NCI-H82 treated with DMSO at 0.1 percent for 48 hours (cell line): ENCODE measurements at regions not wholly inside any gene's neighbourhood (a gene's known extent, or its start where the extent isn't known, plus 50 kb on each side); places are given as distances from the start of the nearest gene placed in this dataset.

Experiments
- DNase-seq: peaks from one replicate; lab custom pipeline; 2025; ENCODE audit not compliant: unreplicated experiment; lab: John Stamatoyannopoulos, UW

- DNase-seq: no peak
Observed at GRCh38 chr4:41452484-41453225, 85.3 kb upstream of the LIMCH1 start.

- DNase-seq: no peak
Observed at GRCh38 chr4:41454423-41454822, 83.5 kb upstream of the LIMCH1 start.

- no peak for DNase-seq
Observed at GRCh38 chr4:41455206-41455605, 82.8 kb upstream of the LIMCH1 start.

- DNase-seq: no peak
Observed at GRCh38 chr4:41456559-41457101, 81.3 kb upstream of the LIMCH1 start.

- no peak for DNase-seq
Observed at GRCh38 chr4:41458689-41459088, 79.3 kb upstream of the LIMCH1 start.

- no peak for DNase-seq
Observed at GRCh38 chr4:41460641-41461040, 77.3 kb upstream of the LIMCH1 start.

- no peak for DNase-seq
Observed at GRCh38 chr4:41461780-41462307, 76.1 kb upstream of the LIMCH1 start.

- no peak for DNase-seq
Observed at GRCh38 chr4:41465146-41465761, 72.7 kb upstream of the LIMCH1 start.

GRCh38 chr4:41466249-41466648, 71.7 kb upstream of the LIMCH1 start:
- DNase-seq: no peak

GRCh38 chr4:41468122-41468521, 69.8 kb upstream of the LIMCH1 start:
- DNase-seq: no peak

GRCh38 chr4:41471126-41472071, 66.6 kb upstream of the LIMCH1 start:
- no peak for DNase-seq

GRCh38 chr4:41472081-41472480, 65.9 kb upstream of the LIMCH1 start:
- DNase-seq: no peak

GRCh38 chr4:41473176-41473575, 64.8 kb upstream of the LIMCH1 start:
- no peak for DNase-seq

- no peak for DNase-seq
Observed at GRCh38 chr4:41475402-41475801, 62.6 kb upstream of the LIMCH1 start.

- no peak for DNase-seq
Observed at GRCh38 chr4:41476310-41476885, 61.6 kb upstream of the LIMCH1 start.

- DNase-seq: no peak
Observed at GRCh38 chr4:41477181-41477905, 60.6 kb upstream of the LIMCH1 start.

GRCh38 chr4:41478518-41478917, 59.4 kb upstream of the LIMCH1 start:
- no peak for DNase-seq

- DNase-seq: no peak
Observed at GRCh38 chr4:41480896-41481311, 57.1 kb upstream of the LIMCH1 start.

- DNase-seq: no peak
Observed at GRCh38 chr4:41483771-41484170, 54.2 kb upstream of the LIMCH1 start.

GRCh38 chr4:41485041-41485440, 52.9 kb upstream of the LIMCH1 start:
- DNase-seq: no peak
